ENCODE measurements at regions not wholly inside any gene's neighbourhood (a gene's known extent, or its start where the extent isn't known, plus 50 kb on each side); places are given as distances from the start of the nearest gene placed in this dataset.

- no peak for TF ChIP-seq TAF1 (IDR thresholded peaks at IDR 0.05; ENCODE audit: borderline replicate concordance, low read depth, low read length)
- no peak for TF ChIP-seq POLR2A (IDR thresholded peaks at IDR 0.05; ENCODE audit: low read depth, low read length)
- no peak for TF ChIP-seq POLR2AphosphoS5 (IDR thresholded peaks at IDR 0.05; ENCODE audit: low read depth, low read length)
Measured at GRCh38 chr4:33711826-33712225, 2532.5 kb downstream of the ARAP2 start.
